GM12878 (cell line): ENCODE measurements at regions not wholly inside any gene's neighbourhood (a gene's known extent, or its start where the extent isn't known, plus 50 kb on each side); places are given as distances from the start of the nearest gene placed in this dataset.

ENCODE experiments used
- ATAC-seq: fragments of 200-7000 bp; cut with Tn5 transposase; 3 replicates; pipeline ENCODE4 v1.9.1; 2020; ENCODE audit warnings: mild to moderate bottlenecking, moderate library complexity
- BruUV-seq: library from RNA; stranded (reverse); fragments of 400-500 nt; replicated peaks from 2 replicates; lab custom pipeline; 2021; lab: Mats Ljungman, UMichigan
- CTCF ChIA-PET: fragments of 300-600 bp; sonication (Branson Sonifier 250); formaldehyde crosslinking; extraction: SDS; loops from one replicate; lab custom pipeline; 2021; ENCODE audit warnings: inconsistent platforms; lab: Yijun Ruan, JAX
- POLR2A ChIA-PET: fragments of 350-600 bp; formaldehyde crosslinking; extraction: SDS; loops from one replicate; lab custom pipeline; 2021; ENCODE audit warnings: inconsistent platforms; lab: Charles Lee
- RAD21 ChIA-PET: fragments of 300-600 bp; sonication (Branson Sonifier 250); formaldehyde crosslinking; loops from one replicate; lab custom pipeline; 2023; ENCODE audit warnings: antibody characterized with exemption; ENCODE audit not compliant: unreplicated experiment; lab: Charles Lee
- SMC1A ChIA-PET: fragments of 300-600 bp; sonication (Branson Sonifier 250); formaldehyde crosslinking; loops from one replicate; lab custom pipeline; 2023; ENCODE audit not compliant: unreplicated experiment, uncharacterized antibody; lab: Charles Lee
- DNase-seq: peaks from one replicate; pipeline ENCODE4 v3.0.0-alpha.2; 2011; ENCODE audit warnings: low read depth, low spot score
- FAIRE-seq: peaks from 3 replicates; lab custom pipeline; 2011; peaks lifted over from hg19 to GRCh38; lab: Jason Lieb, UNC
- H2AFZ ChIP-seq: 2 replicates; pipeline ENCODE4 v1.6.0; 2011; ENCODE audit warnings: low read depth, low read length, control low read depth; ENCODE audit not compliant: control insufficient read depth
- H3K27ac ChIP-seq: 2 replicates; pipeline ENCODE4 v1.5.1; 2011; ENCODE audit warnings: control low read depth; ENCODE audit not compliant: control insufficient read depth, insufficient read depth
- H3K27me3 ChIP-seq, 2 experiments: replicated peaks in 1 of 2; 2 replicates each; pipeline versions ENCODE4 v1.6.0 to v1.6.1; 2011; ENCODE audit warnings: low read length in 1 of 2; ENCODE audit not compliant: control insufficient read depth in 2 of 2, insufficient read depth in 2 of 2
- H3K36me3 ChIP-seq, 2 experiments: 2 replicates each; pipeline ENCODE4 v1.5.1; 2011; ENCODE audit warnings: low read length in 1 of 2; ENCODE audit not compliant: control insufficient read depth in 2 of 2, insufficient read depth in 2 of 2
- H3K4me1 ChIP-seq: 2 replicates; pipeline ENCODE4 v1.6.1; 2011; ENCODE audit warnings: mild to moderate bottlenecking, low read length, moderate library complexity, mixed read lengths; ENCODE audit not compliant: control insufficient read depth, insufficient read depth
- H3K4me2 ChIP-seq: 2 replicates; pipeline ENCODE4 v1.6.0; 2011; ENCODE audit warnings: control low read depth; ENCODE audit not compliant: control insufficient read depth, insufficient read depth
- H3K4me3 ChIP-seq: fragments of 200-600 bp; sonication (generic); 2 replicates; pipeline ENCODE4 v1.5.1; 2016
- H3K79me2 ChIP-seq: 2 replicates; pipeline ENCODE4 v1.6.0; 2011; ENCODE audit warnings: low read length; ENCODE audit not compliant: control insufficient read depth, insufficient read depth
- H3K9ac ChIP-seq: 2 replicates; pipeline ENCODE4 v1.8.0; 2011; ENCODE audit warnings: low read length, control low read depth, mixed read lengths; ENCODE audit not compliant: control insufficient read depth, insufficient read depth
- H3K9me3 ChIP-seq: replicated peaks from 3 replicates; pipeline ENCODE4 v1.5.1; 2011; ENCODE audit warnings: mild to moderate bottlenecking, low read length; ENCODE audit not compliant: control insufficient read depth, insufficient read depth
- H4K20me1 ChIP-seq: 2 replicates; pipeline ENCODE4 v1.6.0; 2011; ENCODE audit not compliant: control insufficient read depth, insufficient read depth
- ASH2L ChIP-seq: fragments of 300-600, 200-600 bp; sonication (generic); IDR thresholded peaks from 2 replicates; pipeline ENCODE4 v1.6.1; 2017; ENCODE audit warnings: low read depth, mild to moderate bottlenecking, borderline replicate concordance
- CBFB ChIP-seq: IDR thresholded peaks from 2 replicates; pipeline ENCODE4 v1.6.1; 2016; ENCODE audit warnings: antibody characterized with exemption, low read depth
- IKZF1 ChIP-seq: fragments of 450-650 bp; conservative IDR thresholded peaks from 2 replicates; pipeline ENCODE4 v1.6.1; 2017; ENCODE audit warnings: antibody characterized with exemption, mild to moderate bottlenecking
- MTA3 ChIP-seq: IDR thresholded peaks from 2 replicates; pipeline ENCODE4 v1.6.1; 2012; ENCODE audit warnings: low read length, inconsistent platforms, borderline replicate concordance
- NR2C2 ChIP-seq: IDR thresholded peaks from 2 replicates; pipeline ENCODE4 v1.6.1; 2011; ENCODE audit warnings: borderline replicate concordance, low read depth; ENCODE audit not compliant: control insufficient read depth, insufficient read length
- RB1 ChIP-seq: fragments of 450-650 bp; formaldehyde crosslinking; IDR thresholded peaks from 2 replicates; pipeline ENCODE4 v1.6.1; 2017; ENCODE audit warnings: mild to moderate bottlenecking, borderline replicate concordance
- RBBP5 ChIP-seq: fragments of 200-600 bp; sonication (generic); conservative IDR thresholded peaks from 2 replicates; pipeline ENCODE4 v1.6.1; 2016
- TCF12 ChIP-seq: IDR thresholded peaks from 2 replicates; pipeline ENCODE4 v1.6.1; 2011; ENCODE audit warnings: low read depth, mild to moderate bottlenecking, low read length
- WGBS: methylation state at CpG from one replicate; pipeline ENCODE4 v1.1.6; 2016; ENCODE audit warnings: low lambda C conversion rate; ENCODE audit not compliant: insufficient replicate concordance, insufficient coverage; ENCODE audit errors: missing lambda C conversion rate; 5-methylcytosine and 5-hydroxymethylcytosine counted together
- in situ Hi-C: fragments of 300-500 bp; cut with MboI; formaldehyde crosslinking; loops from 9 replicates; pipeline ENCODE4 v1.14.3; 2018; ENCODE audit warnings: mixed read lengths
- intact Hi-C: fragments of 100-400 bp; cut with micrococcal nuclease; formaldehyde crosslinking; loops from one replicate; pipeline ENCODE4 v1.14.2; 2022; ENCODE audit not compliant: unreplicated experiment
- TF ChIP-seq, protein P1 (sequence below): fragments of 450-650 bp; formaldehyde crosslinking; IDR thresholded peaks from 2 replicates; pipeline ENCODE4 v1.4.0; 2020; ENCODE audit warnings: mild to moderate bottlenecking, moderate library complexity
- TF ChIP-seq, protein P2 (sequence below): fragments of 450-650 bp; IDR thresholded peaks from 2 replicates; pipeline ENCODE4 v1.6.1; 2017; ENCODE audit warnings: borderline replicate concordance
- TF ChIP-seq, protein P3 (sequence below): fragments of 450-650 bp; IDR thresholded peaks from 2 replicates; pipeline ENCODE4 v1.6.1; 2018; ENCODE audit warnings: borderline replicate concordance, mild to moderate bottlenecking; ENCODE audit not compliant: partially characterized antibody
- TF ChIP-seq, protein P4 (sequence below): fragments of 150-350 bp; IDR thresholded peaks from 2 replicates; pipeline ENCODE4 v1.6.1; 2014; ENCODE audit warnings: mild to moderate bottlenecking, low read depth, low read length

DNA sequence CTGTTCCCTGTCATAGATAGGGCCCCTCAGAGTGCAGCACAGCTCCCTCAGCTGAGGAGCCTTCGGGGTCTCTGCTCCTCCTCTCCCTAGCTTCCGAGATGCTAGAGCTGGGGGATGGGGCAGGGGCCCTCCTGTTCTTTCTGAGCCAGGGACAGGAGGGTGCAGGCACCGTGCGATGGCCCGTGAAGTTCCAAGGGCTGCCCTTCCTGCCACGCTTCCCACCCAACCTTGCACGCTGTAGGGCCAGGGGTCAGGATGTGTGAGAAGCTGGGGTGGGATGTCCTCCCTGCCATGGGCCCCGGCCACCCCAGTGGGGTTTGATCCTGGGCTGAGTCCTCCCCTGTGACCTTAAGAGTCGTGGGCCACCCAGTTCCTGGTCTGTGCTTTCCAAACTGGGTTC, 240.7 kb upstream of the C1orf174 start (continued):
- no peak for TF ChIP-seq MTA3
- TF ChIP-seq, protein P1, sequence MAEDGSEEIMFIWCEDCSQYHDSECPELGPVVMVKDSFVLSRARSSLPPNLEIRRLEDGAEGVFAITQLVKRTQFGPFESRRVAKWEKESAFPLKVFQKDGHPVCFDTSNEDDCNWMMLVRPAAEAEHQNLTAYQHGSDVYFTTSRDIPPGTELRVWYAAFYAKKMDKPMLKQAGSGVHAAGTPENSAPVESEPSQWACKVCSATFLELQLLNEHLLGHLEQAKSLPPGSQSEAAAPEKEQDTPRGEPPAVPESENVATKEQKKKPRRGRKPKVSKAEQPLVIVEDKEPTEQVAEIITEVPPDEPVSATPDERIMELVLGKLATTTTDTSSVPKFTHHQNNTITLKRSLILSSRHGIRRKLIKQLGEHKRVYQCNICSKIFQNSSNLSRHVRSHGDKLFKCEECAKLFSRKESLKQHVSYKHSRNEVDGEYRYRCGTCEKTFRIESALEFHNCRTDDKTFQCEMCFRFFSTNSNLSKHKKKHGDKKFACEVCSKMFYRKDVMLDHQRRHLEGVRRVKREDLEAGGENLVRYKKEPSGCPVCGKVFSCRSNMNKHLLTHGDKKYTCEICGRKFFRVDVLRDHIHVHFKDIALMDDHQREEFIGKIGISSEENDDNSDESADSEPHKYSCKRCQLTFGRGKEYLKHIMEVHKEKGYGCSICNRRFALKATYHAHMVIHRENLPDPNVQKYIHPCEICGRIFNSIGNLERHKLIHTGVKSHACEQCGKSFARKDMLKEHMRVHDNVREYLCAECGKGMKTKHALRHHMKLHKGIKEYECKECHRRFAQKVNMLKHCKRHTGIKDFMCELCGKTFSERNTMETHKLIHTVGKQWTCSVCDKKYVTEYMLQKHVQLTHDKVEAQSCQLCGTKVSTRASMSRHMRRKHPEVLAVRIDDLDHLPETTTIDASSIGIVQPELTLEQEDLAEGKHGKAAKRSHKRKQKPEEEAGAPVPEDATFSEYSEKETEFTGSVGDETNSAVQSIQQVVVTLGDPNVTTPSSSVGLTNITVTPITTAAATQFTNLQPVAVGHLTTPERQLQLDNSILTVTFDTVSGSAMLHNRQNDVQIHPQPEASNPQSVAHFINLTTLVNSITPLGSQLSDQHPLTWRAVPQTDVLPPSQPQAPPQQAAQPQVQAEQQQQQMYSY, result no peak
- no peak for TF ChIP-seq RBBP5
- TF ChIP-seq ASH2L, result no peak
- TF ChIP-seq, protein P2, sequence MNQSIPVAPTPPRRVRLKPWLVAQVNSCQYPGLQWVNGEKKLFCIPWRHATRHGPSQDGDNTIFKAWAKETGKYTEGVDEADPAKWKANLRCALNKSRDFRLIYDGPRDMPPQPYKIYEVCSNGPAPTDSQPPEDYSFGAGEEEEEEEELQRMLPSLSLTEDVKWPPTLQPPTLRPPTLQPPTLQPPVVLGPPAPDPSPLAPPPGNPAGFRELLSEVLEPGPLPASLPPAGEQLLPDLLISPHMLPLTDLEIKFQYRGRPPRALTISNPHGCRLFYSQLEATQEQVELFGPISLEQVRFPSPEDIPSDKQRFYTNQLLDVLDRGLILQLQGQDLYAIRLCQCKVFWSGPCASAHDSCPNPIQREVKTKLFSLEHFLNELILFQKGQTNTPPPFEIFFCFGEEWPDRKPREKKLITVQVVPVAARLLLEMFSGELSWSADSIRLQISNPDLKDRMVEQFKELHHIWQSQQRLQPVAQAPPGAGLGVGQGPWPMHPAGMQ, result no peak
- TF ChIP-seq CBFB, result no peak
- TF ChIP-seq RB1, result no peak
- TF ChIP-seq, all 136 proteins: peak for 0

DNA sequence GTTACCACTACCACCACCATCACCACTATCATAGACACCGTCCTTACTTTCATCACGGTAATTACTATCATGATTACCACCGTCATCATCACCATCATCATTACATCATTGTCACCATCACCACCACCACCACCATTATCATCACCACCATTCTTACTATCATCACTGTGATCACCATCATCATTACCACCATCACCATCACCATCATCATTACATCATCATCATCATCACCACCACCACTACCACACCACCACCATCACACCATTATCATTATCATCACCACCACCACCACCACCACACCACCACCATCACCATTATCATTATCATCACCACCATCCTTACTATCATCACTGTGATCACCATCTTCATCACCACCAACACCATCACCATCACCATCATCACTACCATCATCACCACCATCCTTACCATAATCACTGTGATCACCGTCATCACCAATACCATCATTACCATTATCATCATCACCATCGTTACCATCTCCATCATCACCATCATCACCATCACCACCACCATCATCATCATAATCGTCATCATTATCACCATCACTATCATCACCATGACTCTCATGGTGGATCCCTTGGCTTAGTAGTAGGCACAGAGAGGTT, 244.4 kb upstream of the C1orf174 start:
- ChIA-PET CTCF (no interaction called here), POLR2A (no interaction called here), RAD21 (no interaction called here), SMC1A (no interaction called here)
- Histone ChIP-seq H3K9ac (no peak overlapping the region), H3K4me2 (no peak overlapping the region), H3K4me3 (no peak overlapping the region), H3K27me3 (no peaks in the 10 kb centered on the region), H3K9me3 (no peaks in the 10 kb centered on the region; the same call in 2 of the 3 replicates), H3K27ac (no peak overlapping the region), H2AFZ (no peak overlapping the region), H3K79me2 (no peaks in the 10 kb centered on the region), H4K20me1 (no peaks in the 10 kb centered on the region), H3K36me3 (no peaks in the 10 kb centered on the region), H3K4me1 (no peaks in the 10 kb centered on the region)
- TF ChIP-seq, protein P3, sequence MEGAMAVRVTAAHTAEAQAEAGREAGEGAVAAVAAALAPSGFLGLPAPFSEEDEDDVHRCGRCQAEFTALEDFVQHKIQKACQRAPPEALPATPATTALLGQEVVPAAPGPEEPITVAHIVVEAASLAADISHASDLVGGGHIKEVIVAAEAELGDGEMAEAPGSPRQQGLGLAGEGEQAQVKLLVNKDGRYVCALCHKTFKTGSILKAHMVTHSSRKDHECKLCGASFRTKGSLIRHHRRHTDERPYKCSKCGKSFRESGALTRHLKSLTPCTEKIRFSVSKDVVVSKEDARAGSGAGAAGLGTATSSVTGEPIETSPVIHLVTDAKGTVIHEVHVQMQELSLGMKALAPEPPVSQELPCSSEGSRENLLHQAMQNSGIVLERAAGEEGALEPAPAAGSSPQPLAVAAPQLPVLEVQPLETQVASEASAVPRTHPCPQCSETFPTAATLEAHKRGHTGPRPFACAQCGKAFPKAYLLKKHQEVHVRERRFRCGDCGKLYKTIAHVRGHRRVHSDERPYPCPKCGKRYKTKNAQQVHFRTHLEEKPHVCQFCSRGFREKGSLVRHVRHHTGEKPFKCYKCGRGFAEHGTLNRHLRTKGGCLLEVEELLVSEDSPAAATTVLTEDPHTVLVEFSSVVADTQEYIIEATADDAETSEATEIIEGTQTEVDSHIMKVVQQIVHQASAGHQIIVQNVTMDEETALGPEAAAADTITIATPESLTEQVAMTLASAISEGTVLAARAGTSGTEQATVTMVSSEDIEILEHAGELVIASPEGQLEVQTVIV, result no peak
- TF ChIP-seq TCF12 (no peak), IKZF1 (no peak), NR2C2 (peak; percentile 38)
- TF ChIP-seq, protein P4, sequence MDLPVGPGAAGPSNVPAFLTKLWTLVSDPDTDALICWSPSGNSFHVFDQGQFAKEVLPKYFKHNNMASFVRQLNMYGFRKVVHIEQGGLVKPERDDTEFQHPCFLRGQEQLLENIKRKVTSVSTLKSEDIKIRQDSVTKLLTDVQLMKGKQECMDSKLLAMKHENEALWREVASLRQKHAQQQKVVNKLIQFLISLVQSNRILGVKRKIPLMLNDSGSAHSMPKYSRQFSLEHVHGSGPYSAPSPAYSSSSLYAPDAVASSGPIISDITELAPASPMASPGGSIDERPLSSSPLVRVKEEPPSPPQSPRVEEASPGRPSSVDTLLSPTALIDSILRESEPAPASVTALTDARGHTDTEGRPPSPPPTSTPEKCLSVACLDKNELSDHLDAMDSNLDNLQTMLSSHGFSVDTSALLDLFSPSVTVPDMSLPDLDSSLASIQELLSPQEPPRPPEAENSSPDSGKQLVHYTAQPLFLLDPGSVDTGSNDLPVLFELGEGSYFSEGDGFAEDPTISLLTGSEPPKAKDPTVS, result no peak
- in situ Hi-C loops (no loop called here), intact Hi-C loops (no loop called here)
- FAIRE-seq (peak; percentile 97), ATAC-seq (no peak), DNase-seq (no peak)
- 53% methylated on average over 6 of the region's 6 CpGs for WGBS
- no TSS peak for BruUV-seq
